ENCODE measurements at regions not wholly inside any gene's neighbourhood (a gene's known extent, or its start where the extent isn't known, plus 50 kb on each side); places are given as distances from the start of the nearest gene placed in this dataset.

- TF ChIP-seq CTCF (IDR thresholded peaks at IDR 0.05) (no peak), POLR2A (IDR thresholded peaks at IDR 0.05) (no peak)
Observed at GRCh38 chr5:101176605-101177004, 273.5 kb upstream of the ST8SIA4 start.

Measured in adrenal gland (tissue), 5 donors.